ENCODE measurements at regions not wholly inside any gene's neighbourhood (a gene's known extent, or its start where the extent isn't known, plus 50 kb on each side); places are given as distances from the start of the nearest gene placed in this dataset.

DNA sequence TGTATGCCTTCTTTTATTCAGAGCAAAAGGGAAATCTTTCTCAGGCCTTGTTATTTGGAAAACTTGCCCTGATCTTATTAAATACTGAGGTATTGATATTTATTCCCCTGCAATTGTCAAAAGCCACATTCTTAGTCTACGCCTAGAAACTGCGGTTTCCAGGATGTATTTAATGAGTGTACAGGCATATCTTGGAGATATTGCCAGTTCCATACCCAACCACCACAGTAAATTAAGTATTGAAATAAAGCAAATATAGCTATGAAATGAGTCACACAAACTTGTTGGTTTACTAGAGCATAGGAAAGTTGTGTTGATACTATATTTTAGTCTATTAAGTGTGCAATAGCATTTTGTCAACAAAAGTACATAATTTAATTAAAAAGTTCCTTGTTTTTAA lies 152.7 kb upstream of the CCDC179 start:
- TF ChIP-seq, protein P1, sequence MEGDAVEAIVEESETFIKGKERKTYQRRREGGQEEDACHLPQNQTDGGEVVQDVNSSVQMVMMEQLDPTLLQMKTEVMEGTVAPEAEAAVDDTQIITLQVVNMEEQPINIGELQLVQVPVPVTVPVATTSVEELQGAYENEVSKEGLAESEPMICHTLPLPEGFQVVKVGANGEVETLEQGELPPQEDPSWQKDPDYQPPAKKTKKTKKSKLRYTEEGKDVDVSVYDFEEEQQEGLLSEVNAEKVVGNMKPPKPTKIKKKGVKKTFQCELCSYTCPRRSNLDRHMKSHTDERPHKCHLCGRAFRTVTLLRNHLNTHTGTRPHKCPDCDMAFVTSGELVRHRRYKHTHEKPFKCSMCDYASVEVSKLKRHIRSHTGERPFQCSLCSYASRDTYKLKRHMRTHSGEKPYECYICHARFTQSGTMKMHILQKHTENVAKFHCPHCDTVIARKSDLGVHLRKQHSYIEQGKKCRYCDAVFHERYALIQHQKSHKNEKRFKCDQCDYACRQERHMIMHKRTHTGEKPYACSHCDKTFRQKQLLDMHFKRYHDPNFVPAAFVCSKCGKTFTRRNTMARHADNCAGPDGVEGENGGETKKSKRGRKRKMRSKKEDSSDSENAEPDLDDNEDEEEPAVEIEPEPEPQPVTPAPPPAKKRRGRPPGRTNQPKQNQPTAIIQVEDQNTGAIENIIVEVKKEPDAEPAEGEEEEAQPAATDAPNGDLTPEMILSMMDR (IDR thresholded peaks at IDR 0.05; ENCODE audit: low read depth, low read length, poor library complexity, severe bottlenecking), result no peak
- no peak for TF ChIP-seq EZH2phosphoT487 (IDR thresholded peaks at IDR 0.05; ENCODE audit: borderline replicate concordance, low read length)

Data from DOHH2 (cell line).